Activated naive CD8-positive, alpha-beta T cell treated with anti-CD3 and anti-CD28 coated beads for 36 hours (primary cell): ENCODE measurements at regions not wholly inside any gene's neighbourhood (a gene's known extent, or its start where the extent isn't known, plus 50 kb on each side); places are given as distances from the start of the nearest gene placed in this dataset.

Experiments used
- DNase-seq: peaks from one replicate; pipeline ENCODE4 v3.0.0; 2021
- H3K27ac Mint-ChIP-seq: one replicate; pipeline ENCODE4 v1.8.0; 2022; ENCODE audit warnings: mild to moderate bottlenecking, moderate library complexity, mixed read lengths
- H3K27me3 Mint-ChIP-seq: one replicate; pipeline ENCODE4 v1.8.0; 2022; ENCODE audit warnings: mild to moderate bottlenecking, mixed read lengths
- H3K36me3 Mint-ChIP-seq: one replicate; pipeline ENCODE4 v1.8.0; 2021; ENCODE audit warnings: mild to moderate bottlenecking, mixed read lengths
- H3K4me1 Mint-ChIP-seq: one replicate; pipeline ENCODE4 v1.8.0; 2021; ENCODE audit warnings: mixed read lengths
- H3K4me3 Mint-ChIP-seq: one replicate; pipeline ENCODE4 v1.8.0; 2022; ENCODE audit warnings: mild to moderate bottlenecking, moderate library complexity, mixed read lengths
- H3K9me3 Mint-ChIP-seq: one replicate; pipeline ENCODE4 v1.8.0; 2022; ENCODE audit warnings: mixed read lengths

DNA sequence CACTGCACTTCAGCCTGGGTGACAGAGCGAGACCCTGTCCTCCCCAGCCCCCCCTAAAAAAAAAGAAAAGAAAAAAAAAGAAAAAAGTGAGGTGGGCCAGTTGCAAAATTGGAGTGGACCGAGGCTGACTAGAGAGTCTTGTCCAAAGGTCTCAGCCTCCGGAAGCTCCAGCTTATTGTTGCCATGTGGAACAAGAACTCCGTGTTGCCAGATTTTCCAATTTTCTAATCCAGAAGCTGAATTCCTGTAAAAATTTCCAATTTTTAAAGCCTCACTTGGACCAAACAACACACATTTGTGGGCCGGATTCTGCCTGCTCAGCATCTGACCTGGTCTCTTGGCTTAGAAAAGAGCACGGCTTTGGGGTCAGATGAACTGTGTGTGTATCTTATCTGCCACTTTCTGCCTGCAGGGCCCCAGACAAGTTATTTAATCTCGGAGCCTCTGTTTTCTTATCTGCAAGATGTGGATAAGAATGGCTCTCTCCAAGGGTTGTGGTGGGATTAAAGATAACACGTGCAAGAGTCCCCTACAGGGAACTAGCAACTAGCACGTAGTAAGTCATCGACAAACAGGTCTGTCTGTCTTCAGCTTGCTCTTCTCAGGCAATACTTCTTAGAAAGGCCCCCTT, 73.7 kb upstream of the TLE3 start:
- no peak overlapping the region for H3K27ac Mint-ChIP-seq
- H3K36me3 Mint-ChIP-seq, result no peaks in the 10 kb centered on the region
- no peaks in the 10 kb centered on the region for H3K27me3 Mint-ChIP-seq
- H3K4me3 Mint-ChIP-seq, result no peak overlapping the region
- H3K4me1 Mint-ChIP-seq, result no peaks in the 10 kb centered on the region
- H3K9me3 Mint-ChIP-seq, result no peaks in the 10 kb centered on the region
- DNase-seq, result no peak

DNA sequence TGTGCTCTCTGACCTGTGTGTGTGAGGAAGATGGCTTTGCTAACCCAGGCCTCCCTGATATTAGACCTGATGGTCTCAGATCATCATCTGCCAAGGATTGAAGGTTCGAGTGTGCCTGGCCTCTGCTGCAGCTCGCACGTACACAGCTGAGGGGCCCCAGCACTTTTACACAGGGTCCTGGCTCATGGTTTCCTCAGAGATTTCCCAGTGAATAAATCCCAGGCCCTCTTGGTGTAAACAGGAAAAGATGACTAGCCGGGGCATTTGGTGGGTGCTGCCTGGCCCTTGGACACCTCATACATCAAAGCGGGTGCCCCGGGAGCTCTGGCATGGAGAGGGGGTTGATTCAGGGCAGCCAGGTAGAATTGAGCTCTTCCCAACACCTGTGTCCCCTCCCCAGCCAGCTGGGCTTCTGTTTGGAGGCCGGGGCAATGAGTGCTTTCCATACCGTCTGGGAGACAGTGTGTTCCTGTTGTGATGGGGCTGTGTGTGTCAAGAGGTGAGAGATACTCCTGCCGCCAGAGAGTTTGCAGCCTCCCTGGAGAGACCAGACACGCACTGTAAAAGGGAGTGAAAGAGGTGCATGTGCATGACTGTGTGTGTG, 72.5 kb upstream of the TLE3 start:
- Mint-ChIP-seq H3K27me3 (no peaks in the 10 kb centered on the region), H3K9me3 (no peaks in the 10 kb centered on the region), H3K36me3 (no peaks in the 10 kb centered on the region), H3K4me3 (no peak overlapping the region), H3K4me1 (no peaks in the 10 kb centered on the region), H3K27ac (no peak overlapping the region)
- no peak for DNase-seq

DNA sequence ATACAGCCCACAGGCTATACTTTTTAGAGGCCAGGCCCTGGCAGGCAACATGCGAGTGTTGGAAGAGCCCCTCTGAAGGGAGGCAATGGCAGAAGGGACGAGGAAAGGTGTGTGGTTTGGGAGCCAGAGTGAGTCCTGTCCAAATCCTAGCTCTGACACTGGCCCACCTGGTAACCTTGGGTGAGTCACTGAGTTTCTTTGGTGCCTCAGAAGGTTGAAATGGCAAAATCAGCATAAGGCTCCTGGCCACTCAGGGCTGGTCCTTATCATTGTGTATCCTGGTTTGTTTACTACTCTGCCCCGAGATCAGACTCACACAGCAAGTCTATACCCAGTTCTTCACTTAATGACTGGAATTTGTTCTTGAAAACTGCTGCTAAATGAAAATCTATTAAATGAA, 71.4 kb upstream of the TLE3 start:
- DNase-seq, result no peak
- Mint-ChIP-seq H3K27ac (no peak overlapping the region), H3K27me3 (no peaks in the 10 kb centered on the region), H3K9me3 (no peaks in the 10 kb centered on the region), H3K4me3 (no peak overlapping the region), H3K4me1 (no peaks in the 10 kb centered on the region), H3K36me3 (no peaks in the 10 kb centered on the region)

DNA sequence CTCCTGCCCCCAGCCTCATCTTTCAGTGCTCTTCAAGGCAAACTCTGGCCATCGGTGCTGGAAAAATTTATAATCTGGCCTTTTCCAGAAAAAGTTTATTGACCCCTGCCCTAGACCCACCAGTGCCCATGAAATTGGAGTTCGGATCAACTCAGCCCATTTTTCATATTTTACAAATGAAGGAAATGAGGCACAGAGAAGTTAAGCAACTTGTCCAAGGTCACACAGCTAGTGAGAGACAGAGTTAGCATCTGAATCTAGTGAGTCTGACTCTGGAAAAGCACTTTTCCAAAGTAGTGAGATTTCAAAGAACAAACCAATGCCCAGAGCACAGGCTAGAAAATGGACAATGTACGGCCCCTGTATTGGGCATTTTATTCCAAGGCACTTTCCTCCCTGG, 69.4 kb upstream of the TLE3 start:
- H3K4me1 Mint-ChIP-seq, result no peaks in the 10 kb centered on the region
- no peaks in the 10 kb centered on the region for H3K27me3 Mint-ChIP-seq

GRCh38 chr15:70166506-70167087, 68.9 kb upstream of the TLE3 start:
- H3K36me3 Mint-ChIP-seq, result no peaks in the 10 kb centered on the region
- no peak for DNase-seq
- H3K4me1 Mint-ChIP-seq, result no peaks in the 10 kb centered on the region
- no peak overlapping the region for H3K27ac Mint-ChIP-seq
- H3K9me3 Mint-ChIP-seq, result no peaks in the 10 kb centered on the region
- H3K4me3 Mint-ChIP-seq, result no peak overlapping the region
- no peaks in the 10 kb centered on the region for H3K27me3 Mint-ChIP-seq

More for the DNA sequence above, 69.4 kb upstream of the TLE3 start:
- no peaks in the 10 kb centered on the region for H3K36me3 Mint-ChIP-seq
- H3K27ac Mint-ChIP-seq, result no peak overlapping the region
- H3K9me3 Mint-ChIP-seq, result no peaks in the 10 kb centered on the region
- no peak overlapping the region for H3K4me3 Mint-ChIP-seq
- DNase-seq, result no peak

- no peaks in the 10 kb centered on the region for H3K4me1 Mint-ChIP-seq
- DNase-seq, result no peak
- no peaks in the 10 kb centered on the region for H3K27me3 Mint-ChIP-seq
- no peaks in the 10 kb centered on the region for H3K36me3 Mint-ChIP-seq
- no peaks in the 10 kb centered on the region for H3K9me3 Mint-ChIP-seq
- H3K27ac Mint-ChIP-seq, result no peak overlapping the region
- H3K4me3 Mint-ChIP-seq, result no peak overlapping the region
Measured at GRCh38 chr15:70165716-70166284, 68.1 kb upstream of the TLE3 start.

DNA sequence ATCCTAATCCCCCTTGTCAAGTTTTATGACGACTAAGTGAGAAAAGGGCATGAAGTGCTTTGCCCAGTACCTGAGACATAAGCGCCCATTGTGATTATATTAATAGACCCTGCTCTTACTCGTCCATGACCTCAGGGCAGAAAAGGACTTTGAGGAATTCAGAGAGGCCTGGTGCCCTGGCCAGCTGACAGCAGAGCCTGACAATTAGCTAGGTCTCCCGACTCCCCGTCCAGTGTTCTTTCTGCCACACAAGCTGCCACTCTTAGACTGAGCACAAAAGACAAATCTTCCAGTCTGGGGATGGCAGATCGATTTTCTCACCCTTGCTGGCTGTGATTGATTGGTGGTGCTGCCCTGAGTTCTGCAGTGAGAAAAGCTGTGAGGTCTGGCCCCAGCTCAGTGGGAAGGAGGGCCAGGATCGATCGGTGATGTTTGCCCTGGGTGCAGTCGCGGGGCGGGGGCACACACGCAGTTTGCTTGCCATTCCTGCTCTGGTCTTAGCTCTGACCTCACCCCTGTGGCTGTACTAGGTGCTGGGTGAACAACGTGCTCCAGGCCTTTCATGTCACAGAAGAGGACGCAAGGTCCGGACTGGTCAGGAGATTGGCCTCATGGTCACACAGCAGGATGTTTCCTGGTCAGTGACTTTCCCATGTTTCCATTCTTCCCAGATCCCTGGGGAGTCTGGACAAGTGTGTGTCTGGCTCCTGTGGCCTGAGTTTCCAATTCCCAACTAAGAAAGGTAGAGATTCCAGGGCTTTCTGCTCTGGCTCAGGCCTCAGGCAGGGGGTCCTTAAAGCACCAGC, 67.4 kb upstream of the TLE3 start:
- Mint-ChIP-seq H3K36me3 (no peaks in the 10 kb centered on the region), H3K9me3 (no peaks in the 10 kb centered on the region), H3K27ac (no peak overlapping the region), H3K4me3 (no peak overlapping the region), H3K27me3 (no peaks in the 10 kb centered on the region), H3K4me1 (no peaks in the 10 kb centered on the region)
- no peak for DNase-seq

GRCh38 chr15:70164156-70164900, 66.6 kb upstream of the TLE3 start:
- Mint-ChIP-seq H3K4me1 (no peaks in the 10 kb centered on the region), H3K4me3 (no peak overlapping the region), H3K9me3 (no peaks in the 10 kb centered on the region), H3K27me3 (no peaks in the 10 kb centered on the region), H3K36me3 (no peaks in the 10 kb centered on the region), H3K27ac (no peak overlapping the region)
- DNase-seq, result no peak

GRCh38 chr15:70160803-70161565, 63.3 kb upstream of the TLE3 start:
- H3K27ac Mint-ChIP-seq, result no peak overlapping the region
- DNase-seq, result no peak
- H3K27me3 Mint-ChIP-seq, result no peaks in the 10 kb centered on the region
- H3K36me3 Mint-ChIP-seq, result no peaks in the 10 kb centered on the region
- no peaks in the 10 kb centered on the region for H3K9me3 Mint-ChIP-seq
- no peak overlapping the region for H3K4me3 Mint-ChIP-seq
- no peaks in the 10 kb centered on the region for H3K4me1 Mint-ChIP-seq

DNA sequence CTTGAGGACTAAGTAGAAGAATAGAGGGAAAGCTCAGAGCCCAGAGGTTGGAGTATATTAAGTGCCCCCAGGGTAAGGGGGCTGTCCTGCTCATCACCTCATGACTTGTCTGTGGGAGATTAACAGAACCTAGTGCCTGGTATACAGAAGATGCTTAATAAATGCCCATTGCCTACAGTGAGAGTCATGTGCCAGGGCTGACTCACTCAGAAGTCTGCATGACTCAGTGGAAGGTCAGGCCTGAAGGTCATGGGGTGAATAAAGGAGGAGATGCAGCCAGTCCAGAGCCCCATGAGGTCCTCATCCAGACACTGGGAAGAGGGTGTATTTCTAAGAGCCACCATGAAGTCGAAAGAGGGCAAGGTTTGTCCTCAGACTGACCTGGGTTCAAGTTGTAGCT, 62.5 kb upstream of the TLE3 start:
- no peak for DNase-seq
- H3K9me3 Mint-ChIP-seq, result no peaks in the 10 kb centered on the region
- no peaks in the 10 kb centered on the region for H3K36me3 Mint-ChIP-seq
- H3K27me3 Mint-ChIP-seq, result no peaks in the 10 kb centered on the region
- no peak overlapping the region for H3K27ac Mint-ChIP-seq
- H3K4me1 Mint-ChIP-seq, result no peaks in the 10 kb centered on the region
- H3K4me3 Mint-ChIP-seq, result no peak overlapping the region

- no peaks in the 10 kb centered on the region for H3K27me3 Mint-ChIP-seq
- DNase-seq, result no peak
- no peaks in the 10 kb centered on the region for H3K36me3 Mint-ChIP-seq
- H3K4me1 Mint-ChIP-seq, result no peaks in the 10 kb centered on the region
- no peak overlapping the region for H3K27ac Mint-ChIP-seq
- H3K4me3 Mint-ChIP-seq, result no peak overlapping the region
- no peaks in the 10 kb centered on the region for H3K9me3 Mint-ChIP-seq
Measured at GRCh38 chr15:70159713-70160009, 61.9 kb upstream of the TLE3 start.

DNA sequence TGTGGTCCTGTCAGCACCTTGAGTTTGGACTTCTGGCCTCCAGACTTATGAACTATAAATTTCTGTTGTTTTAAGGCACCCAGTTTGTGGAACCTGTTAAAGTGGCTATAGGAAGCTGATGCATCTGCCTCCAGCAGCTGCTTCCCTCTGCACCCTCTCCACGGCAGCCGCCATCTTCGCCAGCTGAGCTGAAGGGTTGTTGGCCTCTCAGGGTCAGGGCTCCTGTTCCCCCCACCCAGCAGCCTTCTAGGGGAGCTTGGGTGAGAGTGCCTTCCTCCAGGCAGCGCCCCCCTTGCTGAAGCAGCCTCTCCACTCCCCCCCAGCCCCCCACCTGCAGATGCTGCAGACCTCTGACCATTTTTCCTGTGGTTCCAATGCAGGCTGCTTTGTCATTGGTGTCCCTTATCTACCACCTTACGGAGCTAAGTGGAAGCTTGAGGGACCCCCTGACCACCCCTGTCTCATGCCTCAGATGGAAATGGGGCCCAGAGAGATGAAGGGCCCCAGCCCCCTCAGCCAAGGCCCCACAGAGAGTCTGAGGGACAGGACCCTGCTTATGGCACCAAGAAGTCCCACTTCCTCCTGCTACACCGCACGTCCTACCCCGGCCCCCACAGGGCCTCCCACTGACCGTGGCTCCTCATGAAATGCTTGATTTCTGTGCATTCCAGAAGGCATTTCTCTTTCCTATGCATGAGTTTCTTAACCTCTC, 61.4 kb upstream of the TLE3 start:
- H3K4me3 Mint-ChIP-seq, result no peak overlapping the region
- H3K4me1 Mint-ChIP-seq, result no peaks in the 10 kb centered on the region
- H3K9me3 Mint-ChIP-seq, result no peaks in the 10 kb centered on the region
- no peaks in the 10 kb centered on the region for H3K27me3 Mint-ChIP-seq
- H3K27ac Mint-ChIP-seq, result no peak overlapping the region
- H3K36me3 Mint-ChIP-seq, result no peaks in the 10 kb centered on the region
- no peak for DNase-seq

GRCh38 chr15:70158309-70159000, 60.7 kb upstream of the TLE3 start:
- H3K4me1 Mint-ChIP-seq, result no peaks in the 10 kb centered on the region
- H3K9me3 Mint-ChIP-seq, result no peaks in the 10 kb centered on the region
- H3K27me3 Mint-ChIP-seq, result no peaks in the 10 kb centered on the region
- no peaks in the 10 kb centered on the region for H3K36me3 Mint-ChIP-seq
- H3K27ac Mint-ChIP-seq, result no peak overlapping the region
- no peak overlapping the region for H3K4me3 Mint-ChIP-seq
- DNase-seq, result no peak
